Dendritic cell treated with granulocyte-macrophage colony-stimulating factor and Interleukin-4, amounts not matched to agents 40 ng/mL and 50 ng/mL, for 4 days (primary cell): ENCODE measurements at regions not wholly inside any gene's neighbourhood (a gene's known extent, or its start where the extent isn't known, plus 50 kb on each side); places are given as distances from the start of the nearest gene placed in this dataset.
"Not testable (repeated sequence)": the region's sequence is repeated elsewhere in the genome, so short reads cannot be mapped to it uniquely, and the experiment has no call there.

ENCODE experiments used
- H3K27ac Mint-ChIP-seq: one replicate; pipeline ENCODE4 v1.8.0; 2022; ENCODE audit warnings: mild to moderate bottlenecking, mixed read lengths
- H3K27me3 Mint-ChIP-seq: one replicate; pipeline ENCODE4 v1.8.0; 2022; ENCODE audit warnings: mild to moderate bottlenecking, mixed read lengths
- H3K36me3 Mint-ChIP-seq: one replicate; pipeline ENCODE4 v1.8.0; 2022; ENCODE audit warnings: low read depth, mixed read lengths
- H3K4me1 Mint-ChIP-seq: one replicate; pipeline ENCODE4 v1.8.0; 2022; ENCODE audit warnings: low read depth, mixed read lengths
- H3K4me3 Mint-ChIP-seq: one replicate; pipeline ENCODE4 v1.8.0; 2022; ENCODE audit warnings: mild to moderate bottlenecking, moderate library complexity, mixed read lengths
- H3K9me3 Mint-ChIP-seq: one replicate; pipeline ENCODE4 v1.8.0; 2022; ENCODE audit warnings: mixed read lengths
- intact Hi-C: fragments of 100-400 bp; cut with micrococcal nuclease; formaldehyde crosslinking; loops from one replicate; pipeline ENCODE4 v1.15.0; 2022

- H3K27me3 Mint-ChIP-seq, H3K4me3 Mint-ChIP-seq, intact Hi-C loops, H3K9me3 Mint-ChIP-seq, H3K36me3 Mint-ChIP-seq, H3K27ac Mint-ChIP-seq: not testable (repeated sequence)
- H3K4me1 Mint-ChIP-seq = peaks cover 15% of the 10 kb centered on the region
These were observed 125.6 kb upstream of the SALL4 start for GRCh38 chr20:51927970-51928369.

- intact Hi-C loops = no loop called here
- Mint-ChIP-seq H3K4me3 (peak overlapping the region; percentile 35), H3K27me3 (no peaks in the 10 kb centered on the region), H3K4me1 (peaks cover 15% of the 10 kb centered on the region), H3K9me3 (peaks cover 9% of the 10 kb centered on the region), H3K27ac (no peak overlapping the region), H3K36me3 (no peaks in the 10 kb centered on the region)
These were observed 124.5 kb upstream of the SALL4 start for GRCh38 chr20:51926670-51927305.

GRCh38 chr20:51924509-51924908, 122.2 kb upstream of the SALL4 start:
- no peak overlapping the region for H3K27ac Mint-ChIP-seq
- no peaks in the 10 kb centered on the region for H3K36me3 Mint-ChIP-seq
- intact Hi-C loops = no loop called here
- H3K4me3 Mint-ChIP-seq = no peak overlapping the region
- H3K4me1 Mint-ChIP-seq = peaks cover 15% of the 10 kb centered on the region
- peaks cover 9% of the 10 kb centered on the region for H3K9me3 Mint-ChIP-seq
- no peaks in the 10 kb centered on the region for H3K27me3 Mint-ChIP-seq

GRCh38 chr20:51923633-51924032, 121.3 kb upstream of the SALL4 start:
- intact Hi-C loops = no loop called here
- no peak overlapping the region for H3K27ac Mint-ChIP-seq
- peaks cover 9% of the 10 kb centered on the region for H3K9me3 Mint-ChIP-seq
- H3K36me3 Mint-ChIP-seq = no peaks in the 10 kb centered on the region
- H3K4me1 Mint-ChIP-seq = peaks cover 15% of the 10 kb centered on the region
- no peaks in the 10 kb centered on the region for H3K27me3 Mint-ChIP-seq
- H3K4me3 Mint-ChIP-seq = no peak overlapping the region

GRCh38 chr20:51922812-51923211, 120.5 kb upstream of the SALL4 start:
- H3K27ac Mint-ChIP-seq, intact Hi-C loops, H3K27me3 Mint-ChIP-seq, H3K9me3 Mint-ChIP-seq, H3K36me3 Mint-ChIP-seq, H3K4me3 Mint-ChIP-seq: not testable (repeated sequence)
- H3K4me1 Mint-ChIP-seq = peaks cover 13% of the 10 kb centered on the region

- no peaks in the 10 kb centered on the region for H3K27me3 Mint-ChIP-seq
- H3K27ac Mint-ChIP-seq = no peak overlapping the region
- intact Hi-C loops = no loop called here
- H3K4me3 Mint-ChIP-seq = no peak overlapping the region
- H3K36me3 Mint-ChIP-seq = no peaks in the 10 kb centered on the region
- no peaks in the 10 kb centered on the region for H3K4me1 Mint-ChIP-seq
- H3K9me3 Mint-ChIP-seq = no peaks in the 10 kb centered on the region
These were observed 116.2 kb upstream of the SALL4 start for GRCh38 chr20:51918561-51918960.

GRCh38 chr20:51917886-51918535, 115.7 kb upstream of the SALL4 start:
- no peaks in the 10 kb centered on the region for H3K4me1 Mint-ChIP-seq
- H3K36me3 Mint-ChIP-seq = no peaks in the 10 kb centered on the region
- no peak overlapping the region for H3K27ac Mint-ChIP-seq
- no peaks in the 10 kb centered on the region for H3K9me3 Mint-ChIP-seq
- H3K4me3 Mint-ChIP-seq = no peak overlapping the region
- intact Hi-C loops = no loop called here
- no peaks in the 10 kb centered on the region for H3K27me3 Mint-ChIP-seq

GRCh38 chr20:51916244-51916643, 113.9 kb upstream of the SALL4 start:
- no peaks in the 10 kb centered on the region for H3K4me1 Mint-ChIP-seq
- H3K27me3 Mint-ChIP-seq = peaks cover 3% of the 10 kb centered on the region
- H3K9me3 Mint-ChIP-seq = no peaks in the 10 kb centered on the region
- intact Hi-C loops = no loop called here
- no peak overlapping the region for H3K27ac Mint-ChIP-seq
- H3K4me3 Mint-ChIP-seq = no peak overlapping the region
- H3K36me3 Mint-ChIP-seq = no peaks in the 10 kb centered on the region

- no peaks in the 10 kb centered on the region for H3K4me1 Mint-ChIP-seq
These were observed 112.4 kb upstream of the SALL4 start for GRCh38 chr20:51914758-51915157.

GRCh38 chr20:51910321-51911050, 108.2 kb upstream of the SALL4 start:
- Mint-ChIP-seq H3K9me3 (no peaks in the 10 kb centered on the region), H3K27me3 (peaks cover 6% of the 10 kb centered on the region), H3K27ac (no peak overlapping the region), H3K36me3 (no peaks in the 10 kb centered on the region), H3K4me1 (no peaks in the 10 kb centered on the region), H3K4me3 (no peak overlapping the region)
- intact Hi-C loops = no loop called here

More at GRCh38 chr20:51914758-51915157, 112.4 kb upstream of the SALL4 start:
- Mint-ChIP-seq H3K27me3 (peaks cover 3% of the 10 kb centered on the region), H3K9me3 (no peaks in the 10 kb centered on the region), H3K27ac (no peak overlapping the region), H3K4me3 (no peak overlapping the region), H3K36me3 (no peaks in the 10 kb centered on the region)
- intact Hi-C loops = no loop called here

- intact Hi-C loops = no loop called here
- Mint-ChIP-seq H3K27ac (no peak overlapping the region), H3K27me3 (peaks cover 3% of the 10 kb centered on the region), H3K9me3 (no peaks in the 10 kb centered on the region), H3K36me3 (no peaks in the 10 kb centered on the region), H3K4me1 (no peaks in the 10 kb centered on the region), H3K4me3 (no peak overlapping the region)
These were observed 104.4 kb upstream of the SALL4 start for GRCh38 chr20:51906679-51907078.

GRCh38 chr20:51906049-51906448, 103.7 kb upstream of the SALL4 start:
- Mint-ChIP-seq H3K36me3 (no peaks in the 10 kb centered on the region), H3K4me3 (no peak overlapping the region), H3K27ac (no peak overlapping the region), H3K9me3 (no peaks in the 10 kb centered on the region), H3K4me1 (no peaks in the 10 kb centered on the region), H3K27me3 (peaks cover 3% of the 10 kb centered on the region)
- intact Hi-C loops = no loop called here

GRCh38 chr20:51902933-51903332, 100.6 kb upstream of the SALL4 start:
- no peaks in the 10 kb centered on the region for H3K4me1 Mint-ChIP-seq
- no peaks in the 10 kb centered on the region for H3K27me3 Mint-ChIP-seq
- H3K27ac Mint-ChIP-seq = no peak overlapping the region
- no peak overlapping the region for H3K4me3 Mint-ChIP-seq
- no peaks in the 10 kb centered on the region for H3K9me3 Mint-ChIP-seq
- no peaks in the 10 kb centered on the region for H3K36me3 Mint-ChIP-seq
- intact Hi-C loops = no loop called here

- Mint-ChIP-seq H3K27ac (no peak overlapping the region), H3K36me3 (no peaks in the 10 kb centered on the region), H3K9me3 (no peaks in the 10 kb centered on the region), H3K4me1 (no peaks in the 10 kb centered on the region), H3K27me3 (no peaks in the 10 kb centered on the region), H3K4me3 (no peak overlapping the region)
- intact Hi-C loops = no loop called here
These were observed 98.1 kb upstream of the SALL4 start for GRCh38 chr20:51900443-51900842.
